ENCODE measurements at regions not wholly inside any gene's neighbourhood (a gene's known extent, or its start where the extent isn't known, plus 50 kb on each side); places are given as distances from the start of the nearest gene placed in this dataset.

- ChIA-PET POLR2A (no interaction called here), CTCF (no interaction called here)
- TF ChIP-seq, protein P1, sequence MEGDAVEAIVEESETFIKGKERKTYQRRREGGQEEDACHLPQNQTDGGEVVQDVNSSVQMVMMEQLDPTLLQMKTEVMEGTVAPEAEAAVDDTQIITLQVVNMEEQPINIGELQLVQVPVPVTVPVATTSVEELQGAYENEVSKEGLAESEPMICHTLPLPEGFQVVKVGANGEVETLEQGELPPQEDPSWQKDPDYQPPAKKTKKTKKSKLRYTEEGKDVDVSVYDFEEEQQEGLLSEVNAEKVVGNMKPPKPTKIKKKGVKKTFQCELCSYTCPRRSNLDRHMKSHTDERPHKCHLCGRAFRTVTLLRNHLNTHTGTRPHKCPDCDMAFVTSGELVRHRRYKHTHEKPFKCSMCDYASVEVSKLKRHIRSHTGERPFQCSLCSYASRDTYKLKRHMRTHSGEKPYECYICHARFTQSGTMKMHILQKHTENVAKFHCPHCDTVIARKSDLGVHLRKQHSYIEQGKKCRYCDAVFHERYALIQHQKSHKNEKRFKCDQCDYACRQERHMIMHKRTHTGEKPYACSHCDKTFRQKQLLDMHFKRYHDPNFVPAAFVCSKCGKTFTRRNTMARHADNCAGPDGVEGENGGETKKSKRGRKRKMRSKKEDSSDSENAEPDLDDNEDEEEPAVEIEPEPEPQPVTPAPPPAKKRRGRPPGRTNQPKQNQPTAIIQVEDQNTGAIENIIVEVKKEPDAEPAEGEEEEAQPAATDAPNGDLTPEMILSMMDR (IDR thresholded peaks at IDR 0.05; ENCODE audit: control extremely low read depth, extremely low read depth, low read depth, missing control alignments), result no peak
- DNase-seq (ENCODE audit: extremely low spot score), result no peak
These were observed 1248.4 kb downstream of the NSUN3 start for GRCh38 chr3:95311272-95311671.

DNA sequence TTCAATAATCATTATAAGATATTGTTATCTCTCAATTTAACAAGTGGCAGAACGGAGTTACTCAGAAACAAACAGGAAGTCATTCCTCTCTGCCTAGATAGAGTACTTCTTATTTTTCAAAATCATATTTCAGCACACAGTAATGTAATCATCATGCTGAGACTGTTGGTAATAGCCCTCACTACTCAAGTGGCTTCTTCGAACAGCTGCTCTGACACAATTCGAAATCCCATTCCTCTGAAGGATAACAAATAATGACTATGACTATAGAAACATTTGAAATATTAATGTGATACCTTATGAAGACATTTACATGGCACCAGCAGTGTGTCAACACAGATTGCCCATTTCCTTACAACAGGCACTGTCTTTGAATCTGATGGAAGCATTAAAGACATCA, 1249.8 kb downstream of the NSUN3 start:
- POLR2A ChIA-PET, result no interaction called here
- no peak for DNase-seq (ENCODE audit: extremely low spot score)
- TF ChIP-seq, protein P1 (IDR thresholded peaks at IDR 0.05; ENCODE audit: control extremely low read depth, extremely low read depth, low read depth, missing control alignments), result no peak
- CTCF ChIA-PET, result no interaction called here

DNA sequence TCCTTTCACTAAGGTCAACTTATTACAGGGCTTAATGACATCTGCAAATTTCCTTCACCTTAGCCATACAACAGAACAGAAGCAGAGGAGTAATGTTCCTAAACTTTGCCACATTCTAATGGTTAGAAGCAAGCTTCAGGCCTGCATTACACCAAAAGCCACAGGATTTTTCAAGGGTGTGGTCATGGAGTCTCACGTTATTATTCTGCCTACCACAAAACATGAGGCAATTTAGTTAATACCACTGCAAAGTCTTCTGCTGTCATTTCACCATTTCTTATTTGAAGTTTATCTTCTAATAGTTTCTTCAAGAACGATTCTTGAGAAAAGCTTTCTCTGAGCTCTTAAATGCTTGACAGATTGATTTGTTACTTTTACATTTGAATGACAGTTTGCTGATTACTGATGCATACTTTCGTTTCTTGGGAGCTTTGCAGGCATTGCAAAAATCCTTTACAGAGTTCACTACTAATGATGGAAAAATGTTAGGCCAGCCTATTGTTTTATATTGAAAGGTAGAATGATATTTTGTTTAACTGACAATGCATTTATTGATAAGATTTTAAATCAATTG, 1257.1 kb downstream of the NSUN3 start:
- POLR2A ChIA-PET, result no interaction called here
- DNase-seq (ENCODE audit: extremely low spot score), result no peak
- TF ChIP-seq, protein P1 (IDR thresholded peaks at IDR 0.05; ENCODE audit: control extremely low read depth, extremely low read depth, low read depth, missing control alignments), result no peak
- CTCF ChIA-PET, result no interaction called here

GRCh38 chr3:95327478-95327877, 1264.6 kb downstream of the NSUN3 start:
- ChIA-PET CTCF (interaction anchor here (1.1 to 2.3 kb wide), 2 partner anchors 16 to 27 kb away, joined by 3 to 7 read pairs; no protein-coding TSS in a partner anchor), POLR2A (no interaction called here)
- TF ChIP-seq, protein P1 (IDR thresholded peaks at IDR 0.05; ENCODE audit: control extremely low read depth, extremely low read depth, low read depth, missing control alignments), result no peak
- no peak for DNase-seq (ENCODE audit: extremely low spot score)

DNA sequence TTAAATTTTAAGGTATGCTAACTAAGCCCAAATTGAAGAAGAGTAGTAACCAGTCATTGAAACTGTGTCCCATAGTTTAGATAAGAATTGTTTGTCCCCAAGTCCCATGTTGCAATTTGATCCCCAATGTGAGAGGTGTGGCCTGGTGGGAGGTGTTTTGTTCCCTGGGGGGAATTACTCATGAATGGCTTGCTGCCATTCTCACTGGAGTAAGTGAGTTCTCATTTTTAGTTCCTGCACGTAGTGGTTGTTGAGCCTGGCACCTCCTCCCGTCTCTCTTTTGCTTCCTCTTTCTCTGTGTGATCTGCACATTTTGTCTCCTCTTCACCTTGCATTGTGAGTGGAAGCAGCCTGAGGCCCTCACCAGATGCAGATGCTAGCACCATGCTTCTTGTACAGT, 1271.0 kb downstream of the NSUN3 start:
- CTCF ChIA-PET, result no interaction called here
- no peak for DNase-seq (ENCODE audit: extremely low spot score)
- POLR2A ChIA-PET, result no interaction called here
- TF ChIP-seq, protein P1 (IDR thresholded peaks at IDR 0.05; ENCODE audit: control extremely low read depth, extremely low read depth, low read depth, missing control alignments), result no peak

DNA sequence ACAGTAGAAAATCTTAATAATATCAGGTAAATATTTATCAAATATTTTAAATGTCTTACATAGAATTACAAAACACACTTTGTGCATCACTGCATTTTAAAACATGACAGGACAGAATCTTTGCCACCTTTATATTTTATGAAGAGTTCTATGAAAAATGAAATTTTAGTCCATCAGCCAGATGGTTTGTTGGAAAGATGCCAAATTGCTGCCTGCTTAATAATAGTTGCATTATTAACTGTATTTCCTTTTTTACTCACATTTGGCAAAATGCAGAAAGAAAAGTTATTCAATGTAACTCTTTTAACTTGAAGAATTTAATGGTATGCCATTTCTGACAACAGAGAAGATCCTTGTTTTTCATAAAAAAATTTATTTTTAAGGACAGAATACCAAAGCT, 1271.6 kb downstream of the NSUN3 start:
- POLR2A ChIA-PET, result no interaction called here
- DNase-seq (ENCODE audit: extremely low spot score), result no peak
- TF ChIP-seq, protein P1 (IDR thresholded peaks at IDR 0.05; ENCODE audit: control extremely low read depth, extremely low read depth, low read depth, missing control alignments), result no peak
- CTCF ChIA-PET, result no interaction called here

DNA sequence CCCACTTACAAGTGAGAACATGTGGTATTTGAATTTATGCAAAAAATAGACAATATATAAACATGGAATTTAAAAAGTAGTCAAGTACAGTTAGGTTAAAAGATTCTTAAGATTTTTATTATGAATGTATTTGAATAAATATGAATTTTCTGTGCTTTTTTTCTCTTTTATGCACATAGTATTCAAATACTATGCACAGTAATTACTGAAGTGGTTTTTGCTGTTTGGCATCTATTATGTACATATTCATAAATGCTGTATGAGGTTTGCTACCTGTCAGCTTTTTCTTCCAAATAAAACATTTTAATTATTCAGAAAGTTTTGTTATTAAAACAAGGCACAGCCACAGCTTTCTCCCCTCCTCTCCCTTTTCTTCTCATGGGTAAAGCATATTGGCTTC, 1272.7 kb downstream of the NSUN3 start:
- TF ChIP-seq, protein P1 (IDR thresholded peaks at IDR 0.05; ENCODE audit: control extremely low read depth, extremely low read depth, low read depth, missing control alignments), result no peak
- no peak for DNase-seq (ENCODE audit: extremely low spot score)
- ChIA-PET POLR2A (no interaction called here), CTCF (no interaction called here)

All from GM10248 (cell line).